ENCODE measurements at regions not wholly inside any gene's neighbourhood (a gene's known extent, or its start where the extent isn't known, plus 50 kb on each side); places are given as distances from the start of the nearest gene placed in this dataset.

- DNase-seq (ENCODE audit: low read depth, low spot score) = no peak
- no peak for FAIRE-seq
- TF ChIP-seq NBN (IDR thresholded peaks at IDR 0.05) = no peak
- TF ChIP-seq ELK1 (IDR thresholded peaks at IDR 0.05; ENCODE audit: low read depth, low read length) = no peak
- TF ChIP-seq LARP7 (IDR thresholded peaks at IDR 0.05) = no peak
- no peak for TF ChIP-seq NR2C1 (IDR thresholded peaks at IDR 0.05)
- TF ChIP-seq BMI1 (IDR thresholded peaks at IDR 0.05; ENCODE audit: borderline replicate concordance) = no peak
- no peak for TF ChIP-seq ZNF24 (IDR thresholded peaks at IDR 0.05)
- no peak for TF ChIP-seq E2F8 (IDR thresholded peaks at IDR 0.05; ENCODE audit: low read depth, partially characterized antibody)
- TF ChIP-seq CBX5 (IDR thresholded peaks at IDR 0.05; ENCODE audit: low read depth) = no peak
- no peak for TF ChIP-seq FOS (IDR thresholded peaks at IDR 0.05; ENCODE audit: borderline replicate concordance, extremely low read depth, insufficient read length)
- no peak for TF ChIP-seq STAT1 (conservative IDR thresholded peaks at IDR 0.05)
- H3K4me2 ChIP-seq (ENCODE audit: control insufficient read depth, insufficient read depth) = no peak overlapping the region
- SMC1A ChIA-PET (ENCODE audit: uncharacterized antibody, unreplicated experiment) = no interaction called here
- intact Hi-C loops (cut with micrococcal nuclease; ENCODE audit: unreplicated experiment) = no loop called here
- POLR2A ChIA-PET = no interaction called here
- CTCF ChIA-PET = no interaction called here
- ATAC-seq = no peak
- H4K20me1 ChIP-seq (ENCODE audit: control insufficient read depth, insufficient read depth) = no peaks in the 10 kb centered on the region
- H3K9ac ChIP-seq (ENCODE audit: control insufficient read depth, insufficient read depth, low read length) = no peak overlapping the region
- H3K27ac ChIP-seq (ENCODE audit: control insufficient read depth, insufficient read depth) = no peak overlapping the region
- H3K27me3 ChIP-seq (replicated peaks in 1 of 2; ENCODE audit: control insufficient read depth in 2 of 2, insufficient read depth in 2 of 2, low read length in 1 of 2) = no peaks in the 10 kb centered on the region
- no peaks in the 10 kb centered on the region for H3K4me1 ChIP-seq (ENCODE audit: control insufficient read depth, insufficient read depth, low read length)
- no peaks in the 10 kb centered on the region for H3K36me3 ChIP-seq (ENCODE audit: control insufficient read depth in 2 of 2, insufficient read depth in 2 of 2, low read length in 1 of 2)
- WGBS (ENCODE audit: insufficient coverage, insufficient replicate concordance, low lambda C conversion rate, missing lambda C conversion rate) = 51% methylated on average over 2 of the region's 2 CpGs
- no peak overlapping the region for H2AFZ ChIP-seq (ENCODE audit: control insufficient read depth, low read depth, low read length)
- no TSS peak for BruUV-seq (replicated peaks)
- in situ Hi-C loops (cut with MboI) = no loop called here
- H3K79me2 ChIP-seq (ENCODE audit: control insufficient read depth, insufficient read depth, low read length) = no peaks in the 10 kb centered on the region
- H3K9me3 ChIP-seq (replicated peaks; ENCODE audit: control insufficient read depth, insufficient read depth, low read length) = no peaks in the 10 kb centered on the region
- H3K4me3 ChIP-seq = no peak overlapping the region
- RAD21 ChIA-PET (ENCODE audit: unreplicated experiment) = interaction anchor here (0.7 kb wide), 1 partner anchor 157 kb away, joined by 3 read pairs; no protein-coding TSS in a partner anchor
Observed at GRCh38 chr16:63422715-63423114, 1386.5 kb upstream of the CDH8 start.
